8988T (cell line): ENCODE measurements at regions not wholly inside any gene's neighbourhood (a gene's known extent, or its start where the extent isn't known, plus 50 kb on each side); places are given as distances from the start of the nearest gene placed in this dataset.

Experiments used
- DNase-seq: peaks from one replicate; pipeline ENCODE4 v3.0.0; 2011

DNA sequence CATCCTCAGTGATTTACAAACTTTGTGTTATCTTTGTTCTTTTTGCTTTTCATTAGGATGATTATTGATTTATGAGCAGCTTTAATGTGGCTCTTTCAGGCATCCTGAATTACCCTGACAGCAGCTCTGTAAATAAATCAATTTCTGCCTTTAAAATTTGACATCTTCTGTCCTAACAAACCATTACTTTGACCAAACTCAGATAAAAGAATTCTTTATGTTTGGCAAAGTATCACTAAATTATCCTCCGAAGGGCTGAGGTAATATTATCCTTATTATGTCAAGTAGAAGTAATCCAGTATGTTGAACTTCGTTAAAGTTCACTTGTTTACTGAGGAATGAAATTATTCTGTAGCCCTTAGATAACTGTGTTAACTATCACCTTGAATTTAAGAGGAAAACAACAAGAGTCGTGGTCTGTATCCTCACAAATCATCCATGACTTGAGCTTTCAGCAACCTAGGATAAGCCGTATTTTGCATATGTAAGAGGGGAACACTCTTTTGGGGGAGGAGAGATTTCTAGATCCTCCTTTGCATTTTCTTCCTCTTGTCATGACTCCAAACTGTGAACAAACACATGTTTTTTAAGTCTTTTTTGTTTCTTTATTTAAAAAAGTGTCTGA lies 173.2 kb upstream of the STAC start:
- DNase-seq = no peak

DNA sequence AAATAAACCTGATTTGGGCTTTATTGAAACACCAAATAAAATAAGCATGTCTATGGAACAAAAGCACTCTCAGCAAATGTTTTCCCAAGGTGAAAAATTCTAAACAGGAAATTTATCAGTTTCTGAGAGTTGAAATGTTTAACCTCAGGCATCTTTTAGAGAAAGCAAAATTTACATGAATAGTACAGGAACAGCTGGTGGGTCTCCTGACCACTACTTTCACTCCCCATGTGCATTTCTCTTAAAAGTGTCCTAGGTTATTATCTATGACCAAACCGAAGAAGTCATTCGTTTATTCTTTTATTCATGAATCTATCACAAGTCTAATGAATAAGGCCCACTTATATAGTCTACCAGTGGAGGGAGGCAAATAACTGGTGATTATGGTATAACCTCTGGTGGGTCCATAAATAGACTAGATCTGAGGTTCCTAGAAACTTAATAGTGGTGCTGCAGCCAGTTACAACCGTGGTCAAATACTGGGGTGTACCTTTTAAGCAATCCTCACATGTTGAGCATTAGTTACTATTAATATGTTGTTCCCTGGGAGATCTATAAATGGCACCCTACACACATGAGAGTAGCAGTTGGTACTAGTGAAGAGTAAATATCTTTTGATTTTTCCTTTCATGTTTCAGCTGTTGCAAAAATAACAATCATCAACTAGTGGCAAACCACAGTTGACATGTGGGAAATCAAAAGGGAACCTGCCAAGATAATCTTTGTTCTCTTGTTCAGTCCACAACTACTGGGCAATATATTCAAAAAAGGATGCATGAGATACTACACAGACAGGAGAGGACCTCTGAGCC lies 169.3 kb upstream of the STAC start:
- DNase-seq = no peak

DNA sequence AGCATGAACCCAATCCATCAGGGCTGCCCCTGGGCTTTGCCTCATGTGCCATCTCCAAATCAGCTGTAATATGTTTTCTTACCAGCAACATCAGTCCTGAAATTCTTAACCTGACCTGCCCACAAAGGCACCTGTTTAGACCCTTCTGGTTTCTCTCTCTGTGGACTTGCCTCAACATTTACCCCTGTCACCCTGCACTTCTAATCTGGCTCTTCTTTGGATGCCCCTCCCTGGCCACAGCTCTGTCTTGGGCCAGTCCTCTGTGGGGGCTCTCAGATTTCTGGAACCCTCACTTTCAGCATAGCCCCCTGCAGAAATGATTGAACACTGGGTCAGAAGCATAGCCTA lies 168.7 kb upstream of the STAC start:
- DNase-seq = no peak

DNA sequence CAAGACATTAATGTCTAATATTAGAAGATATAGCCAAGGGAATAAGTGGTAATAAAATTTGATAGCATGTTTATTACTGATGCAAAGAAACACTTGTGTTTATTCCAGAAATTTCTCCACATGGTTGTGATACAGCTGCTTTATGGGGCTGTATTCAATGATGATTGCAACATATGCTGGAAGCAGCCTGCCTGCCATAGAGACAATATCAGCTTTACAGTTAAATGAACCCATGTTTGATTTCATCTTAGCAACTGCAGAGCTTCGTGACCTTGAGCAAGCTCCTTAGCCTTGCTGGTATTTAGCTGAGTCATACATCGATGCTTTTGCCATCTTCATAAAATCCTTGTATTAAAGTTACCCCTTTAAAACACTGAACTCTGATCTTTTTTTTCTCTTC lies 168.1 kb upstream of the STAC start:
- DNase-seq = no peak

DNA sequence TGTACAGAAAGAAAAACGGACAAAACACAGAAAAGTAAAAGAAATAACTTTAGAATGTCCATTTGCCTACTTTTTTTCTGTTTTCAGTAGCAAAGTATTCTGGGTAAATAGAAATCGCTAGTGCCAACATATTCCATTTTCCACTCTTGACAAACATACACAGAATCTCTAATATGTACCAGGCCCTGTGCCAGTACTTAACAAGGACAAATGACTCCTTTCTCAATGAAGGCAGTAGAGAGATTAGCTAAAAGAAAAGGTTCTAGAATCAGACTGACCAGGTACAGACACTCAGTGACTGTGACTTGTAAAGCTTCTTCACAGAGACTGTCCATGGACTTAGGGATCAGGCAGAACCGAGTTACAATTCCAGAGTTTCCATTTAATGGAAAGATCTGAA lies 165.8 kb upstream of the STAC start:
- DNase-seq = no peak

DNA sequence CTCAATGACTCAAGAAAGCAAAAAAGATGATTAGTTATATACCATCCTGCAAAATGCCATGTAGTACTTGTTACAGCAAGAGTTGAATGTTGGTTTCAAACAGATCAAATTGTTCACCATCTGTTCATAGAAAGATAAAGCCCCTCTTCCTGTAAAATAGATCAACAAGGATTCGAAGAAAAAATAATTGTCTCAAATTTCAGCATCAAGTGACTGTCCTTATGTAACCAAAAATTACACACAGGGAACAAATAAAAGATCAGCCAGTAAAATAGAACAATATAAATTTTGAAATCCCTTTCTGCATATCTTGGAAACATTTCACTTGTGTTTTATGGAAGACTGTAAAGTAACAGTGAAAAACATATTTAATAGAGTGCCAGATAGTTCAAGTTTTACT lies 165.1 kb upstream of the STAC start:
- no peak for DNase-seq

DNA sequence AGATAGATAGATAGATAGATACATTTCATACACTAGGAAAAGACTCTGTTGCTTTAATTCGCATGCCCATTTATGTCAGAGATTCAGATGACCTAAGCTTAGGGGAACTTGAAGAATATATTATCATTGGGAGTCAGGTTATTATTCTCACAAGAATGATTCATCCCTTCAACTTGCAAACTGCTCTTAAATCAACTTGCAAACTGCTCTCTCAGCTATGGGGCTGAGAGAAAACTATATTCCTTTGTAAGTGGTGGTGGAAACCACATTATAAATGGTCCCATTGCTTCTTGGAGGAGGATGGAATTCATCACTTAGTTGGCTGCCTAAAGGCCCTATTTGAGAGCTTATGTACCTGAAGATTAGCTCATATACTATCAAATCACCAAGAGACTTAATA lies 160.9 kb upstream of the STAC start:
- no peak for DNase-seq

DNA sequence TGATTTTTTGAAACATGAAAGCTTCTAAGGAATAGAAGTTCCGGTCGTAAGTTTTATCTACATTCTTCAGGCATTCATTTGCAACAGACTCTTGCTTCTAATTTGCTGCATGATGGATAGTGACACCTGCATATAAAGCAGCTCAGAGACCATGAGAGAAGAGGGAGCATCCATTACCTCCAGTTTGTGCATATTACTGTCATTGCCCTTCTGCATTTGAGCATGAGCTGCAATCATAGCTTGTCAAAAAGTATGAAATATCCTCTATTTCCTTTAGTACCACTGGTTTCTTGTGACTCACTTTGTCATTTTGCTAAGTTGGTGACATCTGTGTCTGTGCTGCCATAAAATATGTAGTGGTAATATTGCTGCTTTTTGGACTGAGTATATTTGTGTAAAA lies 160.1 kb upstream of the STAC start:
- no peak for DNase-seq

DNA sequence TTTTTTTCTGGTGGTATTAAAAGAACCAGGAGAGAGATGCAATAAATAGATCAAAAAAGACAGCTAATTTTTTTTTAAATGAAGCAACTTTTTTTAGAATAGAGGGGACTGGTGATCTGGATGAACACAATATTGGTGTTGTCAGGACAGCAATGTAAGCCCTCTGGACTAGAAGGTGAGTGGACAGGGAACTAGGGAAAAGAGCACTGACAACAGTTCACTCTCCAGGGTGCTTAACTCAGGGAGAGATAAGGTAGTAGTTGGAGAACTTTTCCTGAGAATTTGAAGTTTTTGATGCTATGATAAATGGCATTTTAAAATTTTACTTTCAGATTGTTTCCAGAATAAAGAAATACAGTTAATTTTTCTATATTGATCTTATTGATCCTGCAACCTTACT lies 158.3 kb upstream of the STAC start:
- no peak for DNase-seq

DNA sequence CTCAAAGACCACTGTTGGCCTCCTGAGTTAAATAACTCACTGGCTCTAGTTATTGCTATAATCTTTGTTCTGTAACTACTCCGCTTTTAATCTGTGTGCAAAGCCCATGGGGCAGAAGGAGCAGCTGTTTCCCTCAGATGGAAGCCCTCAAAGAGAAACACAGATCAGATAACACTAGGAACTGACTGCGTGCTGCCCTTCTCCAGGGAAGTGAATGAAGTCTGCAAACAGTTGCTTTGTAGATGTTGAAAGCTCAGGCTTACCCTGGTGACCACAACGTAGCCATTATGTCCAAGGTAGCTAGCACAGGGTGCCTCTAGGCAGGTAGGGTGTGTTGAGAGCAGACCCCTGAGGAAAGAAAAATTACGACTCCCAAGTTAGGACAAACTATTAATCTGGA lies 152.3 kb upstream of the STAC start:
- no peak for DNase-seq

DNA sequence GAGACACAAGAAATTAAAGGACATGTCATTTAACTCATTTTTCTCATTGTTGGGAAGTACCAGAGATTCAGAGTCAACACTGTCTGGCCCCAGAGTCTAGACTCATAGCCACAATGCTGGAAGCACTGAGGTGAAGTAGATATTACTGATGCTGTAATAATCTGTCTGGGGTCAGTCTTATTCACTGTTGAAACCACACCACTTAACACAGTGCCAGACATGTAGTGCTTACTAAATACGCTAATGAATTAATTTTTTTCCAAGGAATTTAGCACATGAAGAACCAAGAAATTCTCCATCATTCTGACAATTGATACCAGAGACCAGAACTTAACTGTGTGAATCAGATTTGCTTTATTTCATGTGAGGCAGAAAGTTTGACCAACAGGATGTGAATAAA lies 150.8 kb upstream of the STAC start:
- no peak for DNase-seq

DNA sequence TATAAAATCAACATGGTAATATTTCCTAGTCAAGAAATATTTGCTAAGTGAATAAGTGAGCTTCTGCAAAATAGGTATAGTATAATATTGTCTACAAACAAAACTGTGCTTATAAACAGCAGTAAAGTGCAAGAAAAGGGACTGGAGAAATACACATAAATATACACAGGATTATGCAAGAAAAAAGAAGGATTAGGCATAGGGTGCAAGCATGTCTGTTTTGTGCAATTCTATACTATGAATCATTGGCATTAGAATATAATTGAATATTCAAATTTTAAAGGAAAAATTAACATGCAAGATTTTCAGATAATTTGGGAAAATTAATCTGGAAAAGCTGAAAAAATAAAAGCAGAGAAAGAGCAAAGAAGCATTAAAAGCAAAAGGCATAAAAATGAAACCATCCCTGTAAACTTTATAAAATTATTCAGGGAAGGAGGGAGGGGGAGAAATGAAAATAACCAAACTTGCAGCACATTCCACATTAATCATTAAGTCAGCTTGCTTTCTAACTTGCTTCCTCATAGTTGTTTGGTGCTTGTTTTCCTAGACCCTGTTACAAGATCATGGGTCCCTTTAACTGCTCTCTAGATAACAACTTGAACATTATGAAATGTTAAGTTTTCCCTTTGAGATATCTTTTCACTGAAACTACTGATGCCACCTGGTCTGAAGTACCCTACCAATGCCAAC lies 147.4 kb upstream of the STAC start:
- DNase-seq = no peak

DNA sequence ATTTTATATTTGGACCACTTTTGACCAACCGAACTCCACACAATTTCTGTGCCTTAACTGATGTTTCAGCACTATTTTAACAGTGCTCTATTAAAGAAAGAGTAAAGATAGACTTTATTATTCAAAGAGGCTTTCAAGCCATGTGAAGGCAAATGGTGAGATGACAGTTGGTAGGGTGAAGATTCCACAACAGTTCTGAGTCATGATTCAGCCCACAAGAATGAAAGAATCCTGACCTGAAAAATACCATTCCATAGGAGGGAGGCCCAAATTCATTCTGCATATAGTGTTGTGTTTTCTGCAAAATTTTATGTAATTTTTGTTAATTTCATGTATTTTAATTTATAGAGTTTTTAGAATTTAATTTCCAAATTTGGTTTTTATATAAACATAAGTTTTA lies 135.6 kb upstream of the STAC start:
- DNase-seq = no peak

DNA sequence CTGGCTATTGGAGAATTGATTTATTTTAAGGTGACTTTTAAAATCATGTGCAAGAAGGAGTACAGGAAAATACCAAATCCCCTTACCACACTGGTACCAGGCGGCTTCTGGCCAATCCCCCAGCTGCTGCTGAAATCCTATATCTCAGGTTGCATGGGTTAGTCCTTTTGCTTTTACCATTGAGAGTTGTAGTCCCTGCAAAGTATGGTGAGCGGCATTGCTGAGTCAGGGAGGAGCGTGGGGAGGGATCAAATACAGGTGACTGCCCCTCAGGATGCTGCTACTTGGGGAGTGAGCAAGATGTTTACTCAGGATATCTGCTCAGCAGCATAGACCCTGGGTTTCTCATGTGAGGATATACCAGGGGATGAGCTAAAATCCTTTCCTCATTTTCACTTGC lies 131.9 kb upstream of the STAC start:
- DNase-seq = no peak

DNA sequence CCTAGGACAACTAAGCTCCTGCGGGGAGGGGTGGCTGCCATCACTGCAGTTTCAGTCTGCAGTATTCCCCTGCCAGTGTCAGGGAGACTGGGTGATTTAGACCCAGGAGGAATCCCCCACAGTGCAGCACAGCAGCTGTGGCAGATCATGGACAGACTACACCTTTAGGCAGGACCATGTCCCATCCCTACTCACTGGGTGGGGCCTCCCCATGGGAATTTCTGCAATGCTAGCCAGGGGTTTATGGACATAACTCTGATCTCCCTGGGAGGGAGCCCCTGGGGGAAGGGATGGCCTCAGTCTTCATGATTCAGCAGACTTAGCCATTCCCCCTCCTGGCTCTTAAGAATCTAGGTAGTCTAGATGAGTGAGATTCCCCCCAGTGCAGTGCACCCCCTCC lies 130.1 kb upstream of the STAC start:
- no peak for DNase-seq

DNA sequence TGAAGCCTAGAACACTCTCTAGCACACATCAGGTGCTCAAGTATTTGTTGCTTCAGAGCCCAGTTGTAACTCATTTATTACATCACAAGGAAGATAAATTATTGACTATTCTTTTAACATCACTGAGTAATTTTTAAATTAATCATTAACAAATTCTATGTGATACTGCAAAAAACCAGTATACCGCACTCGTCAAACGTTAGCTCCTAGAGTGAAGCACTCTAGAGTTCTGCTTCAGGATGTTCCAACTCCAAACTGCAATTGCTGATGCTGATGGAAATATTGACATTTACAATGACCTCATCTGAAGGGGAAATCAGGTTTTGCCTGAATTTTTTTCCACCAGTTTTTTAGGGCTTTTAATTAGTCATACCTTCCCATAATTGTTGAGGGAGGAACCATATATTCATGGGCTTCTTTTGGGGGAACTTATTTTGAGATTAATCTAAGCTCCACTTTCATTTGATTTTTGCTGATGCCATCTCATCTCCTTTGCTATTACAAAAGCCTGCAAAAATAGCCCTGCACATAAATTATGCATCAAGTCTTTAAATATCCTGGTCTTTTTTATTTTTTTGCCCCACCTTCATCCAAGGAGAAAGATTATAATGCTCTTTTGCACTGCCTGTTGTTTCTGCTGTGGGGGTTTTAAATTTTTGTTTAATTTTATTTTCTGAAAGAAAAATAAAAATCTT lies 123.0 kb upstream of the STAC start:
- DNase-seq = no peak

DNA sequence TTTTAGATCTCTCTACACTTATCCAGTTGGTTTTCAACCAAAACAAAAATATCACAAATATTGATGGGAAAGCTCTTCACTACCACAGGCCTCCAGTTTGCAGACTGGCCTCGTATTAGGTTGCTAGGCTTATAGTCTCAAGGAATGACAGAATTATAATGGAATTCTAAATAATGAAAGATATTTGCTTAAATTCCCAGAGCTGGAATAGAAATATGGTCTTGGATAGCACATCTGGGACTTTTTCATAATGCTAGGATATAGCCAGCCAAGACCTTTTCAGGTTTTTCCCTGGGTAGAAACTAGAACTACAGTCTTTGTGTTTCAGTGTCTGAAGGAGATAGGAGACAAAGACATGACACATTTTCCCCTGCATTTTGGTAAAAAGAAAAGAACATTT lies 121.9 kb upstream of the STAC start:
- no peak for DNase-seq

DNA sequence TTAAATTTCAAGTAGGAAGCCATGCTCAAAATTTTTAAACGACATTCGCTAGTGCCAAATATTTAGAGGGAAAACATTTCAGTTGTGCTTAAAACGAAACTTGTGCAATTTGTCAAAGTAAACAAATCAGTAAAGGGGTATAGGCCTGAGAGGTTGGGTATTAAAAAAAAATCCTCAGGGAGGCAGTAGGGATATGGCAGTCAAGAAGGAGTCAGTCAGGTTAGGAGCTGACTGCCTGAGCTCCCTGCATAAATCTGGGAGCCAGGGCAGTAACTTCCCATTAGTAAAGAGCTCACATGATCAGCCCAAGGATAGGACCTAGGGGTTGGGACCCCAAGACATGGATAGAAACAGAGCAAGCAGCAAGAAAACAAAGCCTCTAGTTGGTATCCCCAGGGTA lies 120.7 kb upstream of the STAC start:
- no peak for DNase-seq

DNA sequence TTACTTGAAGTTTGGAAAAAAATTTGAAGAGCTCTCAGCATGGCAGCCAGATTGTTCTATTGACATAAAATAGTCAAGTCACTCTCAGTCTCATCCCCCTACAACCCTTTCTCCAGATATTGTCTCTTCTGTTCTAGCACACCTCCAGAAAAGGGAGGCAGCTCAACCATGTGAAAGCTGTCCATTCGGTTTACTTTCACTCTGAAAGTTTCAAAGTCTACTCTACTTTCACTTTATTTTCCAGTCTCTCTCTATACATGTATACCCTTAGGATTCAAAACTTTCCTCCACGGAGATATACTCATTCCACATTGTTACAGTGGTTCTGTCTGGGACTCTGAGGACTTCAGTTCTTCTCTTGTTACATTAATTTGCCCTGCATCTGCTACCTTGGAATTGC lies 111.0 kb upstream of the STAC start:
- no peak for DNase-seq

DNA sequence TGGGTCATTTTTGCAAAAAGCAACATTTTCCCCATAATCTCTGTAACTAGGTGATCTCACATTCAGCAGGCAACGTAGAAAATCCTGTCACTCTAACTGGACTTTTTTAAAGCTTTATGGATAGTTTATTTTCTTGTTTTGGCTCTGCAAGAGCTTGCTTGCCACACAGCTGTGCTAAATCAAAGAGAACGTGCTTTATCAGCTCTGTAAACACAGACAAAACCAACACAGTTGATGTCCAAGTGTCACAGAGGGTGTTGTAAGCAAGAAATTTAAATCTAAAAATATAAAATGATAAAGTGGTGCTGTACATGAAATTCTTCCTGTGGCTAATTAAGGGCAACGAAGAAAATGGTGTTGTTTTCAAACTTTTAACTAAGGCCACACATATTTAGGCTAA lies 97.5 kb upstream of the STAC start:
- DNase-seq = no peak

DNA sequence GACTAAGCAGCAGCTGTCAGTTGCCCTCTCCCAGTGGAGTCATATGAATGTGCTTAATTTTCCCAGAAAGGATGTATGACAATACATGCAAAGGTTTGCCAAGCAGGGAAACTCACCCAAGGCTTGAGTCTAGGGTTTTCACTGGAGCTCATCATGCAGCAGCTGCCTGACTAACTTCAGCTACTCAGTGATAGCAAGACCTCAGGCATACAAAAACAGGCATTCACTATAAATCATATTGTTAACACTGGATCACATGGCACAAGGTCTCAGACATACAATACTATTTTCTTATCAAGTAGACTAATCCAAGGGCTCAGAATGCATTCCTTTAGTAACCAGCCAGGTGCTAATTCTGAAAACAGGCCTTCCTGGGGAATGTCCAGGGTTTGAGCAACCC lies 85.0 kb upstream of the STAC start:
- DNase-seq = no peak

DNA sequence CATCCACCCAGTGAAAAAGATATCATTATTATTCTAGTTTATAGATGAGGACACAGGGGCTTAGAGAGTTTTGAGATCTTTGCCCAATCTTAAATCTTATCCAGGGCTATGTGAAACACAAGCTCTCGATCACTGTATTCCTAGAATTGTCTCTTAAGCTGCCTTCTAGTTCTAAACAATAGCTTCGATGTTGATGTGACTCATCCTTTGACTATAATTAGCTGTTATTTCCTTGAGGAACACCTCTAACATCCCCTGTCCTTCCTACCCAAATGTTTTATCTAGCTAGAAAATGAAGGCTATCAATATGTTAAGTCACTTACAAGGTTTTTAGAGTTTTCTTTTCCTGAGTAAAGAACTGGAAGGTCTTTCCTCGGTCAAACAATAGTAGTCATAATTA lies 83.1 kb upstream of the STAC start:
- DNase-seq = no peak

DNA sequence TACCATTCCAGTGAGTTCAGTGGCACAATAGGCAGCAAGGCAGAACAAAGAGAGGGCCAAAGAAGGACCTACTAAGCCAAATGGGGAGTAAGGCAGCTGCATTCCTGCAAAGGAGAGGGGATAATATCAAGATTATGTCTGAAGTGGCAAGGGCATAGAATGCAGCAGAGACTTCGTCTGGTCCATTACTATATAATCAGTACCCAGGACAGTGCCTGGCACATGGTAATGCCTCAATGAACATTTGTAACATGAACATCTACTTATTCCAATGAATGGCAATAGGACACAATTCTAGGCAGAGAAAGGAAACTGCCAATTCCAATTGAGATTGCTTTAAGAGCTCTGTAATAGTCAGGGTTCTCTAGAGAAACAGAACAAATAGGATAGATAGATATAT lies 82.1 kb upstream of the STAC start:
- DNase-seq = no peak

DNA sequence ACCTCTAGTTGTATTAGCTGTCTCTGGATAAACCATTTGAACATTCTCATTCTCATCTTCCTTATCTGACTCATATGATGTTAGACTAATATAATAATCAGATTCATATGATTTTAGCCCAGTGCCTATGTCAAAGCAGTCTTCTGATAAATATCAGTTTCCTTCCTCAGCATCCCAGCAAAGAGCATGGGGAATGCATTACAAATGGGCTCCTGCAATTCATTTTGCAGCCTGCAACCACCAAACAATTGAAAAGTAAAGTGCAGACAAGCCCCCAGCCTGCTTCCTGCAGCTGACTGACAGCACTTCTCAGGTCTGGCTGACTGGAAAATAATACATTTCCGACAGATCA lies 78.2 kb upstream of the STAC start:
- no peak for DNase-seq
